WTC11 (cell line): ENCODE measurements at regions not wholly inside any gene's neighbourhood (a gene's known extent, or its start where the extent isn't known, plus 50 kb on each side); places are given as distances from the start of the nearest gene placed in this dataset.

Experiments
- ATAC-seq: fragments of 200-7000 bp; cut with Tn5 transposase; 2 replicates; pipeline ENCODE4 v1.10.0; 2021; ENCODE audit warnings: mild to moderate bottlenecking, moderate library complexity
- CTCF ChIA-PET: fragments of 300-600 bp; sonication (Branson Sonifier 250); formaldehyde crosslinking; loops from one replicate; lab custom pipeline; 2021; ENCODE audit warnings: antibody characterized with exemption; lab: Charles Lee
- POLR2A ChIA-PET: fragments of 350-600 bp; sonication (Branson Sonifier 250); formaldehyde crosslinking; loops from one replicate; lab custom pipeline; 2021; ENCODE audit warnings: antibody characterized with exemption; lab: Charles Lee
- DNase-seq: peaks from one replicate; pipeline ENCODE4 v3.0.0; 2021; ENCODE audit warnings: low spot score
- H3K27ac Mint-ChIP-seq: 2 replicates; pipeline ENCODE4 v1.8.0; 2021; ENCODE audit warnings: mixed read lengths
- H3K27me3 Mint-ChIP-seq: 2 replicates; pipeline ENCODE4 v1.8.0; 2021; ENCODE audit warnings: low read depth, mild to moderate bottlenecking, moderate library complexity, mixed read lengths
- H3K36me3 Mint-ChIP-seq: 2 replicates; pipeline ENCODE4 v1.8.0; 2021; ENCODE audit warnings: mixed read lengths
- H3K4me1 Mint-ChIP-seq: 2 replicates; pipeline ENCODE4 v1.8.0; 2022; ENCODE audit warnings: mixed read lengths
- H3K4me3 Mint-ChIP-seq: 2 replicates; pipeline ENCODE4 v1.8.0; 2021; ENCODE audit warnings: mild to moderate bottlenecking, moderate library complexity, mixed read lengths
- H3K9me3 Mint-ChIP-seq: 2 replicates; pipeline ENCODE4 v1.8.0; 2021; ENCODE audit warnings: mixed read lengths
- AFF4 ChIP-seq: sonication (generic); formaldehyde crosslinking; IDR thresholded peaks from 2 replicates; pipeline ENCODE4 v1.8.1; 2023; ENCODE audit warnings: mild to moderate bottlenecking, missing genetic modification reagents, borderline replicate concordance
- CREM ChIP-seq: sonication (generic); formaldehyde crosslinking; IDR thresholded peaks from 2 replicates; pipeline ENCODE4 v1.8.1; 2022; ENCODE audit warnings: mild to moderate bottlenecking, missing genetic modification reagents, moderate library complexity
- FOXP1 ChIP-seq: sonication (generic); formaldehyde crosslinking; IDR thresholded peaks from 2 replicates; pipeline ENCODE4 v1.8.0; 2022; ENCODE audit warnings: missing genetic modification reagents, mild to moderate bottlenecking, moderate library complexity, borderline replicate concordance
- JAZF1 ChIP-seq: fragments of 250-450 bp; sonication (Bioruptor Pico); IDR thresholded peaks from 2 replicates; pipeline ENCODE4 v1.9.0; 2021; ENCODE audit warnings: moderate library complexity, mild to moderate bottlenecking, inconsistent platforms
- MLX ChIP-seq: sonication (generic); formaldehyde crosslinking; IDR thresholded peaks from 2 replicates; pipeline ENCODE4 v1.8.1; 2023; ENCODE audit warnings: mild to moderate bottlenecking, missing genetic modification reagents, moderate library complexity
- TCF7 ChIP-seq: sonication (generic); formaldehyde crosslinking; IDR thresholded peaks from 2 replicates; pipeline ENCODE4 v1.8.0; 2022; ENCODE audit warnings: mild to moderate bottlenecking, low read depth, missing genetic modification reagents, moderate library complexity
- USF1 ChIP-seq: sonication (generic); formaldehyde crosslinking; IDR thresholded peaks from 2 replicates; pipeline ENCODE4 v1.8.0; 2022; ENCODE audit warnings: mild to moderate bottlenecking, missing genetic modification reagents
- ZBTB43 ChIP-seq: sonication (generic); formaldehyde crosslinking; IDR thresholded peaks from 2 replicates; pipeline ENCODE4 v1.8.1; 2023; ENCODE audit warnings: mild to moderate bottlenecking, missing genetic modification reagents
- ZNF121 ChIP-seq: sonication (generic); formaldehyde crosslinking; IDR thresholded peaks from 2 replicates; pipeline ENCODE4 v1.8.0; 2023; ENCODE audit warnings: missing genetic modification reagents
- ZNF416 ChIP-seq: fragments of 250-450 bp; sonication (Bioruptor Pico); IDR thresholded peaks from 2 replicates; pipeline ENCODE4 v1.9.0; 2021; ENCODE audit warnings: mild to moderate bottlenecking, inconsistent platforms
- TF ChIP-seq, protein P1 (sequence below): sonication (generic); formaldehyde crosslinking; IDR thresholded peaks from 2 replicates; pipeline ENCODE4 v1.8.0; 2023; ENCODE audit warnings: mild to moderate bottlenecking, missing genetic modification reagents
- TF ChIP-seq, protein P2 (sequence below): sonication (generic); formaldehyde crosslinking; conservative IDR thresholded peaks from 2 replicates; pipeline ENCODE4 v1.8.1; 2023; ENCODE audit warnings: mild to moderate bottlenecking, low read depth, missing genetic modification reagents, moderate library complexity
- TF ChIP-seq, protein P3 (sequence below): sonication (generic); formaldehyde crosslinking; IDR thresholded peaks from 2 replicates; pipeline ENCODE4 v1.8.1; 2022; ENCODE audit warnings: low read depth, mild to moderate bottlenecking, moderate library complexity, missing genetic modification reagents, borderline replicate concordance
- TF ChIP-seq, protein P4 (sequence below): sonication (generic); formaldehyde crosslinking; conservative IDR thresholded peaks from 2 replicates; pipeline ENCODE4 v1.8.1; 2022; ENCODE audit warnings: mild to moderate bottlenecking, missing genetic modification reagents

- H3K4me3 Mint-ChIP-seq = no peak overlapping the region
- H3K9me3 Mint-ChIP-seq = no peaks in the 10 kb centered on the region
- POLR2A ChIA-PET = no interaction called here
- no peak for TF ChIP-seq ZBTB43 (CRISPR knock-in tag)
- no peak for TF ChIP-seq ZNF416 (CRISPR knock-in tag)
- TF ChIP-seq ZNF121 (CRISPR knock-in tag) = no peak
- TF ChIP-seq FOXP1 = no peak
- TF ChIP-seq TCF7 (CRISPR knock-in tag) = no peak
- TF ChIP-seq, protein P1, sequence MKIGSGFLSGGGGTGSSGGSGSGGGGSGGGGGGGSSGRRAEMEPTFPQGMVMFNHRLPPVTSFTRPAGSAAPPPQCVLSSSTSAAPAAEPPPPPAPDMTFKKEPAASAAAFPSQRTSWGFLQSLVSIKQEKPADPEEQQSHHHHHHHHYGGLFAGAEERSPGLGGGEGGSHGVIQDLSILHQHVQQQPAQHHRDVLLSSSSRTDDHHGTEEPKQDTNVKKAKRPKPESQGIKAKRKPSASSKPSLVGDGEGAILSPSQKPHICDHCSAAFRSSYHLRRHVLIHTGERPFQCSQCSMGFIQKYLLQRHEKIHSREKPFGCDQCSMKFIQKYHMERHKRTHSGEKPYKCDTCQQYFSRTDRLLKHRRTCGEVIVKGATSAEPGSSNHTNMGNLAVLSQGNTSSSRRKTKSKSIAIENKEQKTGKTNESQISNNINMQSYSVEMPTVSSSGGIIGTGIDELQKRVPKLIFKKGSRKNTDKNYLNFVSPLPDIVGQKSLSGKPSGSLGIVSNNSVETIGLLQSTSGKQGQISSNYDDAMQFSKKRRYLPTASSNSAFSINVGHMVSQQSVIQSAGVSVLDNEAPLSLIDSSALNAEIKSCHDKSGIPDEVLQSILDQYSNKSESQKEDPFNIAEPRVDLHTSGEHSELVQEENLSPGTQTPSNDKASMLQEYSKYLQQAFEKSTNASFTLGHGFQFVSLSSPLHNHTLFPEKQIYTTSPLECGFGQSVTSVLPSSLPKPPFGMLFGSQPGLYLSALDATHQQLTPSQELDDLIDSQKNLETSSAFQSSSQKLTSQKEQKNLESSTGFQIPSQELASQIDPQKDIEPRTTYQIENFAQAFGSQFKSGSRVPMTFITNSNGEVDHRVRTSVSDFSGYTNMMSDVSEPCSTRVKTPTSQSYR = no peak
- TF ChIP-seq AFF4 (CRISPR knock-in tag) = no peak
- TF ChIP-seq, protein P2, sequence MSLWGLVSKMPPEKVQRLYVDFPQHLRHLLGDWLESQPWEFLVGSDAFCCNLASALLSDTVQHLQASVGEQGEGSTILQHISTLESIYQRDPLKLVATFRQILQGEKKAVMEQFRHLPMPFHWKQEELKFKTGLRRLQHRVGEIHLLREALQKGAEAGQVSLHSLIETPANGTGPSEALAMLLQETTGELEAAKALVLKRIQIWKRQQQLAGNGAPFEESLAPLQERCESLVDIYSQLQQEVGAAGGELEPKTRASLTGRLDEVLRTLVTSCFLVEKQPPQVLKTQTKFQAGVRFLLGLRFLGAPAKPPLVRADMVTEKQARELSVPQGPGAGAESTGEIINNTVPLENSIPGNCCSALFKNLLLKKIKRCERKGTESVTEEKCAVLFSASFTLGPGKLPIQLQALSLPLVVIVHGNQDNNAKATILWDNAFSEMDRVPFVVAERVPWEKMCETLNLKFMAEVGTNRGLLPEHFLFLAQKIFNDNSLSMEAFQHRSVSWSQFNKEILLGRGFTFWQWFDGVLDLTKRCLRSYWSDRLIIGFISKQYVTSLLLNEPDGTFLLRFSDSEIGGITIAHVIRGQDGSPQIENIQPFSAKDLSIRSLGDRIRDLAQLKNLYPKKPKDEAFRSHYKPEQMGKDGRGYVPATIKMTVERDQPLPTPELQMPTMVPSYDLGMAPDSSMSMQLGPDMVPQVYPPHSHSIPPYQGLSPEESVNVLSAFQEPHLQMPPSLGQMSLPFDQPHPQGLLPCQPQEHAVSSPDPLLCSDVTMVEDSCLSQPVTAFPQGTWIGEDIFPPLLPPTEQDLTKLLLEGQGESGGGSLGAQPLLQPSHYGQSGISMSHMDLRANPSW (CRISPR knock-in tag) = no peak
- TF ChIP-seq, protein P3, sequence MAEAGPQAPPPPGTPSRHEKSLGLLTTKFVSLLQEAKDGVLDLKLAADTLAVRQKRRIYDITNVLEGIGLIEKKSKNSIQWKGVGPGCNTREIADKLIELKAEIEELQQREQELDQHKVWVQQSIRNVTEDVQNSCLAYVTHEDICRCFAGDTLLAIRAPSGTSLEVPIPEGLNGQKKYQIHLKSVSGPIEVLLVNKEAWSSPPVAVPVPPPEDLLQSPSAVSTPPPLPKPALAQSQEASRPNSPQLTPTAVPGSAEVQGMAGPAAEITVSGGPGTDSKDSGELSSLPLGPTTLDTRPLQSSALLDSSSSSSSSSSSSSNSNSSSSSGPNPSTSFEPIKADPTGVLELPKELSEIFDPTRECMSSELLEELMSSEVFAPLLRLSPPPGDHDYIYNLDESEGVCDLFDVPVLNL (CRISPR knock-in tag) = no peak
- TF ChIP-seq JAZF1 (CRISPR knock-in tag) = no peak
- TF ChIP-seq, all 79 proteins: peak for 0
- no peaks in the 10 kb centered on the region for H3K36me3 Mint-ChIP-seq
- DNase-seq (no peak), ATAC-seq (no peak)
- peaks cover 13% of the 10 kb centered on the region for H3K4me1 Mint-ChIP-seq
- CTCF ChIA-PET = interaction anchor here (1.5 to 4.9 kb wide), 3 partner anchors 60 to 86 kb away, joined by 4 to 63 read pairs (median 59); no protein-coding TSS in a partner anchor
- H3K27me3 Mint-ChIP-seq = no peaks in the 10 kb centered on the region
- H3K27ac Mint-ChIP-seq = no peak overlapping the region; the same call in 1 of the 2 replicates
These were observed 55.3 kb downstream of the DOP1B start for GRCh38 chr21:36211660-36212512.

- H3K4me1 Mint-ChIP-seq = peaks cover 13% of the 10 kb centered on the region
- CTCF ChIA-PET = interaction anchor here (0.5 to 4.9 kb wide), 3 partner anchors 61 to 96 kb away, joined by 3 to 63 read pairs (median 59); no protein-coding TSS in a partner anchor
- POLR2A ChIA-PET = no interaction called here
- no peak overlapping the region for H3K4me3 Mint-ChIP-seq
- no peak overlapping the region for H3K27ac Mint-ChIP-seq
- H3K27me3 Mint-ChIP-seq = no peaks in the 10 kb centered on the region
- H3K9me3 Mint-ChIP-seq = no peaks in the 10 kb centered on the region
- H3K36me3 Mint-ChIP-seq = no peaks in the 10 kb centered on the region
- ATAC-seq (no peak), DNase-seq (no peak)
- TF ChIP-seq, protein P4, sequence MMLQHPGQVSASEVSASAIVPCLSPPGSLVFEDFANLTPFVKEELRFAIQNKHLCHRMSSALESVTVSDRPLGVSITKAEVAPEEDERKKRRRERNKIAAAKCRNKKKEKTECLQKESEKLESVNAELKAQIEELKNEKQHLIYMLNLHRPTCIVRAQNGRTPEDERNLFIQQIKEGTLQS (CRISPR knock-in tag) = no peak
- TF ChIP-seq MLX (CRISPR knock-in tag) (no peak), ZBTB43 (CRISPR knock-in tag) (no peak), USF1 (CRISPR knock-in tag) (no peak), CREM (CRISPR knock-in tag) (no peak)
These were observed 55.8 kb downstream of the DOP1B start for GRCh38 chr21:36212513-36212780.
